Muscle of leg (tissue), 3 donors: ENCODE measurements at regions not wholly inside any gene's neighbourhood (a gene's known extent, or its start where the extent isn't known, plus 50 kb on each side); places are given as distances from the start of the nearest gene placed in this dataset.

Experiments
- DNase-seq: peaks from one replicate; pipeline ENCODE4 v3.0.0; 2013
- H3K27ac ChIP-seq: one replicate; pipeline ENCODE4 v1.5.1; 2013; ENCODE audit warnings: mild to moderate bottlenecking, low read length, control low read depth
- H3K27me3 ChIP-seq: one replicate; pipeline ENCODE4 v1.6.1; 2013; ENCODE audit warnings: low read length; ENCODE audit not compliant: control insufficient read depth, insufficient read depth
- H3K36me3 ChIP-seq: one replicate; pipeline ENCODE4 v1.6.1; 2013; ENCODE audit warnings: low read length; ENCODE audit not compliant: control insufficient read depth, insufficient read depth
- H3K4me1 ChIP-seq: one replicate; pipeline ENCODE4 v1.6.1; 2013; ENCODE audit warnings: low read length; ENCODE audit not compliant: control insufficient read depth, insufficient read depth
- H3K4me3 ChIP-seq: one replicate; pipeline ENCODE4 v1.5.1; 2013; ENCODE audit warnings: low read length, control low read depth
- H3K9me3 ChIP-seq: replicated peaks from 2 replicates; pipeline ENCODE4 v1.6.1; 2013; ENCODE audit warnings: low read depth, low read length; ENCODE audit not compliant: control insufficient read depth
- WGBS: methylation state at CpG from one replicate; pipeline ENCODE4 v1.1.5; 2013; ENCODE audit warnings: missing lambda C conversion rate; ENCODE audit not compliant: insufficient coverage; 5-methylcytosine and 5-hydroxymethylcytosine counted together

GRCh38 chr2:138962686-138963085 is 182.5 kb upstream of the NXPH2 start:
- no peaks in the 10 kb centered on the region for H3K9me3 ChIP-seq
- H3K4me3 ChIP-seq: no peak overlapping the region
- H3K27me3 ChIP-seq: no peaks in the 10 kb centered on the region
- WGBS: 50% methylated on average over 1 of the region's 5 CpGs
- no peak overlapping the region for H3K27ac ChIP-seq
- H3K36me3 ChIP-seq: no peaks in the 10 kb centered on the region
- H3K4me1 ChIP-seq: no peaks in the 10 kb centered on the region
- no peak for DNase-seq

- no peak for DNase-seq
- H3K4me3 ChIP-seq: no peak overlapping the region
- H3K4me1 ChIP-seq: no peaks in the 10 kb centered on the region
- no peak overlapping the region for H3K27ac ChIP-seq
- no peaks in the 10 kb centered on the region for H3K27me3 ChIP-seq
- no peaks in the 10 kb centered on the region for H3K36me3 ChIP-seq
- no peaks in the 10 kb centered on the region for H3K9me3 ChIP-seq
- WGBS: no CpG with 5 or more reads among the region's 4 CpGs
Observed at GRCh38 chr2:138960191-138960590, 180.0 kb upstream of the NXPH2 start.

DNA sequence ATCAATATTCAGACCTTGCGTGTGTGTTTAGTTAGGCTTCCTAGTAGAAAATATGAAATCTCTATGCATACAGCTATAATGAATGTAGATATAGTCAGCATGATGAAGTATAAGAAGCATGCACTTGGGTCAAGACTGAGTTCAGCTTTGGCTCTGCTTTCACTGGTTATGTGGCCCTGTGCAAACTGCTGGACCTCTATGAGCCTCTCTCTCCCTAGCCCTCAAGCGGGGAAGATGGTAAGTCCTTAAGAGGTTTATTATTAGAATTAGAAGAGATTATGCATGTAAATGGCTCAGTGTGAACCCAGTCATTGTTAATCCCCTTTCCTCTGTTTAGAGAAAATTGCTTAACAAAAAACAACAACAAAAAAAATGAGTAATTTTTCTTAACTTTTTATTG is 178.8 kb upstream of the NXPH2 start:
- Histone ChIP-seq H3K9me3 (peaks cover 2% of the 10 kb centered on the region), H3K27ac (no peak overlapping the region), H3K4me1 (no peaks in the 10 kb centered on the region), H3K4me3 (no peak overlapping the region), H3K27me3 (no peaks in the 10 kb centered on the region), H3K36me3 (no peaks in the 10 kb centered on the region)
- DNase-seq: no peak
- no CpG with 5 or more reads among the region's 2 CpGs for WGBS

GRCh38 chr2:138956116-138956515 is 175.9 kb upstream of the NXPH2 start:
- Histone ChIP-seq H3K9me3 (peaks cover 2% of the 10 kb centered on the region), H3K27ac (no peak overlapping the region), H3K27me3 (no peaks in the 10 kb centered on the region), H3K4me3 (no peak overlapping the region), H3K4me1 (no peaks in the 10 kb centered on the region), H3K36me3 (no peaks in the 10 kb centered on the region)
- no CpG with 5 or more reads among the region's 2 CpGs for WGBS
- DNase-seq: no peak

GRCh38 chr2:138950486-138950885 is 170.3 kb upstream of the NXPH2 start:
- WGBS: no CpG with 5 or more reads among the region's 2 CpGs
- peak; percentile 77 for DNase-seq
- no peak overlapping the region for H3K4me3 ChIP-seq

GRCh38 chr2:138949517-138949916 is 169.3 kb upstream of the NXPH2 start:
- no peak for DNase-seq
- H3K27me3 ChIP-seq: no peaks in the 10 kb centered on the region
- WGBS: no CpG with 5 or more reads among the region's 3 CpGs
- H3K9me3 ChIP-seq: no peaks in the 10 kb centered on the region
- H3K27ac ChIP-seq: no peak overlapping the region
- H3K4me3 ChIP-seq: no peak overlapping the region
- no peaks in the 10 kb centered on the region for H3K36me3 ChIP-seq
- H3K4me1 ChIP-seq: no peaks in the 10 kb centered on the region

More at GRCh38 chr2:138950486-138950885, 170.3 kb upstream of the NXPH2 start:
- H3K36me3 ChIP-seq: no peaks in the 10 kb centered on the region
- no peaks in the 10 kb centered on the region for H3K4me1 ChIP-seq
- peaks cover 2% of the 10 kb centered on the region for H3K9me3 ChIP-seq
- no peak overlapping the region for H3K27ac ChIP-seq
- no peaks in the 10 kb centered on the region for H3K27me3 ChIP-seq

DNA sequence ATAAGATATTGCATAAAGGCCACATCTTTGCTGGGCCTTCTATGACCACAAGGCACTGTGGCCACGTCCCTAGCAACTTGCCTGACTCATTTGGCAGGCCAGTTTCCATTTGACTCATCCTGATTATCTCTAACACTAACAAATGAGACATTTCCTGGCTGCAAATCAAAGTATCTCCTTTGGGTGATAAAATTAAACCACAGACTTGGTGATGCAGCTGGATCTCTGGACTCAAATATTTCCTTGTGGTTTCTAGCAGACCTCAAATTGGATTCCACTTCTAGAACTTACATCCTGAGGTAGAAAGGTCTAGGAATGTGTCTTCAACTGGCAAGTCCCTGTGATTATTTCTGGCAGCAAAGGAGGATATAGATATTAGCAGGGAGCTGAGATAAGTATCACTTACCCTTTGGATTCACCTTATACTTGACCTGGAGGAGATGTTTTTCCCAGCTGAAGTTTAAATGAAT is 167.9 kb upstream of the NXPH2 start:
- WGBS: no CpG with 5 or more reads among the region's 1 CpG

DNA sequence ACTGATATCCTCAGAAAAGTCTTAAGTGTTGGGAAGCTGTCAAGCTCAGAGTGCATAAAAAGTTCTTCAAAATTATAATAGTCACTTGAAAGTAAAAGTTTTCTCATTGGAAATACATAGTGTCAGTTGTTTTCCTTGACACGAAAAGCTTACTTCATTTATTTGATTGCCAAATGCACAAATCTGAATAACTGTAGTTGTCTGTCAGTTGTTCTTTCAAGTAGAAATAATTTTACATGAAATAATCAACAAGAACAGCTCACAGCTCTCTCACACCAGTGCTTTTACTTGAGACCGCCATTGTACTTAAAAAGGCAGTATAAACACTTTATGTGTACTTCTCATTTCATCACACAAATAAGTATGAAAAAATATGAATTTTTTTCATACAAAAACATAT is 163.3 kb upstream of the NXPH2 start:
- Histone ChIP-seq H3K4me3 (no peak overlapping the region), H3K4me1 (no peaks in the 10 kb centered on the region), H3K36me3 (no peaks in the 10 kb centered on the region), H3K9me3 (peaks cover 2% of the 10 kb centered on the region), H3K27me3 (no peaks in the 10 kb centered on the region), H3K27ac (no peak overlapping the region)
- DNase-seq: no peak
- WGBS: no CpG with 5 or more reads among the region's 2 CpGs

More for the DNA sequence above, 167.9 kb upstream of the NXPH2 start:
- Histone ChIP-seq H3K27ac (no peak overlapping the region), H3K4me1 (no peaks in the 10 kb centered on the region), H3K4me3 (no peak overlapping the region), H3K9me3 (no peaks in the 10 kb centered on the region), H3K27me3 (no peaks in the 10 kb centered on the region), H3K36me3 (no peaks in the 10 kb centered on the region)
- peak; percentile 30 for DNase-seq

DNA sequence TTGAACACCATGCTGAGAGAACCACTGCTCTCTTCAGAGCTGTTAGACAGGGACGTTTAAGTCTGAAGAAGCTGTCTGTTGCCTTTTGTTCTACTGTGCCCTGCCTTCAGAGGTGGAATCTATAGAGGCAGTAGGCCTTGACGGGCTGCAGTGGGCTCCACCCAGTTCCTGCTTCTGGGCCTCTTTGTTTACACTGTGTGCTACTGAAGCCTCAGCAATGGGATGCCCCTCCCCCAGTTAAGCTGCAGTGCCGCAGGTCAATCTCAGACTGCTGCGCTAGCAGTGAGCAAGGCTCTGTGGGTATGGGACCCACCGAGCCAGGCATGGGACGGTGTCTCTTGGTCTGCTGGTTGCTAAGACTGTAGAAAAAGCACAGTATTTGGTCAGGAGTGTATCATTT is 162.3 kb upstream of the NXPH2 start:
- H3K9me3 ChIP-seq: peaks cover 2% of the 10 kb centered on the region
- H3K27me3 ChIP-seq: no peaks in the 10 kb centered on the region
- no peak for DNase-seq
- H3K4me1 ChIP-seq: no peaks in the 10 kb centered on the region
- H3K4me3 ChIP-seq: no peak overlapping the region
- 68% methylated on average over 6 of the region's 6 CpGs for WGBS
- no peaks in the 10 kb centered on the region for H3K36me3 ChIP-seq
- no peak overlapping the region for H3K27ac ChIP-seq

DNA sequence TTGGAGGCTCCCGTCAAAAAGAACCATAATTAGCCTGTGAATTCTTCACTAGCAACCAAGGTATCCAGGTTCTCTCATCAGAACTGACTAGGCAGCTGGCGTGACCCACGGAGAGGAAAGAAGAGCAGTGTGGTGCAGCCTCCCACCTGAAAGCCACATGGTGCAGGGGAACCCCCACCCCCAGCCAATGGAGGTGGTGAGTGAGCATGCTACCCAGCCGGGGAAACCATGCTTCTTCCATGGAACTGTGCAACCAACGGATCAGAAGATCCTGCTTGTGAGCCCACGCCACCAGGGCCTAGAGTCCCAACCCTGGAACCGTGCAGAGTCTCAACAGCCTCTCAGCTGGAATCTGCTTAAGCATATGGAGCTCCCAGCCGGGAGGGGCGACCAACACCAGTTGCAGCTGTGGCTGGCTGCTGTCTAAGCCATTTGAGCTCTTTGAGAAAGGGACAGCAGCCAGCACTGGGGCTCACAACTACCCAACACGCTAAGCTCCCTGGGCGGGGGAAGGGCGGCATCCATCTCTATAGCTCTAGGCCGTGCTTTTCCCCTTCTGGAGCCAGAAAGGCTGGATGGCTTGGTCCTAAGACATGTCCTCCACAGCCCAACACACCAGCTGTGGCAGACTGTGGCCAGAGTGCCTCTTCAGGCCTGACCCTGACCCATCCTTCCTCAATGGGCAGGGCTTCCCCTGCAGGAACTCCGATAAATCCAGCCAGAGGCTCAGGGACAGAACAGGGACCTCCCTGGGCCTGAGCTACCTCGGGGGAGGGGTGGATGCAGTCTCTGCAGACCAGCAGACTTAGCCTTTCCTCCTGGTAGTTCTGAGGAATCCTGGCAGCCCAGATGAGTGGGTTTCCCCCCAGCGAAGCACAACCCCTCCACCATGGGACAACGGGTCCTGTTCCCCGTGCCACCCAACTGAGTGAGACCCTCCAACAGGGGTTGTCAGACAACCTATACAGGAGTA is 151.4 kb upstream of the NXPH2 start:
- DNase-seq: no peak
- Histone ChIP-seq H3K9me3 (no peaks in the 10 kb centered on the region), H3K36me3 (no peaks in the 10 kb centered on the region), H3K4me3 (no peak overlapping the region), H3K27ac (no peak overlapping the region), H3K27me3 (no peaks in the 10 kb centered on the region), H3K4me1 (no peaks in the 10 kb centered on the region)
- 86% methylated on average over 15 of the region's 18 CpGs for WGBS
